ENCODE measurements at regions not wholly inside any gene's neighbourhood (a gene's known extent, or its start where the extent isn't known, plus 50 kb on each side); places are given as distances from the start of the nearest gene placed in this dataset.
"Not testable (repeated sequence)": the region's sequence is repeated elsewhere in the genome, so short reads cannot be mapped to it uniquely, and the experiment has no call there.

DNA sequence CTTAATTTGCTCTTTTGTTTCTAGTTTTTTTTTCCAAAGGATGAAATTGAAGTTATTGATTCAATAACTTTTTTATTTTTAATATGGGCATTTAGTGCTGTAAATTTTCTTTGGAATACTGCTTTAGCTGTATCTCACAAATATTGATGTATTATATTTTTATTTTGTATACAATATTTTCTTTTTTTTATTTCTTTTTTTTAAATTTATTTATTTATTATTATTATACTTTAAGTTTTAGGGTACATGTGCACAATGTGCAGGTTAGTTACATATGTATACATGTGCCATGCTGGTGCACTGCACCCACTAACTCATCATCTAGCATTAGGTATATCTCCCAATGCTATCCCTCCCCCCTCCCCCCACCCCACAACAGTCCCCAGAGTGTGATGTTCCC, 823.7 kb downstream of the KCTD16 start:
- DNase-seq; H3K9ac ChIP-seq (ENCODE audit: low read length); H3K9me2 ChIP-seq (replicated peaks; ENCODE audit: insufficient read depth, low read length); H3K27me3 ChIP-seq (ENCODE audit: low read length); H2AFZ ChIP-seq (ENCODE audit: low read length); H3K4me3 ChIP-seq (ENCODE audit: low read length); H3K79me2 ChIP-seq (ENCODE audit: low read length); H3K9me3 ChIP-seq (ENCODE audit: low read length); H3K4me1 ChIP-seq (ENCODE audit: low read length); H3K4me2 ChIP-seq (ENCODE audit: low read depth, low read length, poor library complexity, severe bottlenecking); H3K36me3 ChIP-seq (ENCODE audit: insufficient read depth, low read length); H4K20me1 ChIP-seq (ENCODE audit: insufficient read depth, low read depth, low read length); H3K27ac ChIP-seq (ENCODE audit: low read length): not testable (repeated sequence)

DNA sequence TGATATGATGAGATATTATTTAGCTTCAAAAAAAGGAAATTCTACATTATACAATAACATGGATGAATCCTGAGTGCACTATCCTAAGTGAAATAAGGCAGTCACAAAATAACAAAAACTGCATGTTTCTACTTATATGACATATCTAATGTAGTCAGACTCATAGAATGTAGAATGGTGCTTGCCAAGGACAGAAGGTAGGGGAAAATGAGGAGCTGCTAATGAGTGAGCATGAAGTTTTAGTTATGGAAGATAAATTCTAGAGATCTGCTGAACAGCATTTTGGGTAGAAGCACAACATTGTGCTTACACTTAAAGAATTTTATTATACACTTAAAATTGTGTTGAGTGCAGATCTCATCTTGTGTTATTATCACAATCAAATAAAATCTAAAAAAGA, 812.4 kb downstream of the KCTD16 start:
- Histone ChIP-seq H3K4me2 (ENCODE audit: low read depth, low read length, poor library complexity, severe bottlenecking) (no peak overlapping the region), H3K9ac (ENCODE audit: low read length) (no peak overlapping the region), H3K9me3 (ENCODE audit: low read length) (no peaks in the 10 kb centered on the region), H3K27me3 (ENCODE audit: low read length) (no peaks in the 10 kb centered on the region), H2AFZ (ENCODE audit: low read length) (no peak overlapping the region), H4K20me1 (ENCODE audit: insufficient read depth, low read depth, low read length) (no peaks in the 10 kb centered on the region), H3K4me1 (ENCODE audit: low read length) (no peaks in the 10 kb centered on the region), H3K27ac (ENCODE audit: low read length) (no peak overlapping the region), H3K79me2 (ENCODE audit: low read length) (no peaks in the 10 kb centered on the region), H3K9me2 (replicated peaks; ENCODE audit: insufficient read depth, low read length) (no peaks in the 10 kb centered on the region), H3K36me3 (ENCODE audit: insufficient read depth, low read length) (no peaks in the 10 kb centered on the region), H3K4me3 (ENCODE audit: low read length) (no peak overlapping the region)
- no peak for DNase-seq

DNA sequence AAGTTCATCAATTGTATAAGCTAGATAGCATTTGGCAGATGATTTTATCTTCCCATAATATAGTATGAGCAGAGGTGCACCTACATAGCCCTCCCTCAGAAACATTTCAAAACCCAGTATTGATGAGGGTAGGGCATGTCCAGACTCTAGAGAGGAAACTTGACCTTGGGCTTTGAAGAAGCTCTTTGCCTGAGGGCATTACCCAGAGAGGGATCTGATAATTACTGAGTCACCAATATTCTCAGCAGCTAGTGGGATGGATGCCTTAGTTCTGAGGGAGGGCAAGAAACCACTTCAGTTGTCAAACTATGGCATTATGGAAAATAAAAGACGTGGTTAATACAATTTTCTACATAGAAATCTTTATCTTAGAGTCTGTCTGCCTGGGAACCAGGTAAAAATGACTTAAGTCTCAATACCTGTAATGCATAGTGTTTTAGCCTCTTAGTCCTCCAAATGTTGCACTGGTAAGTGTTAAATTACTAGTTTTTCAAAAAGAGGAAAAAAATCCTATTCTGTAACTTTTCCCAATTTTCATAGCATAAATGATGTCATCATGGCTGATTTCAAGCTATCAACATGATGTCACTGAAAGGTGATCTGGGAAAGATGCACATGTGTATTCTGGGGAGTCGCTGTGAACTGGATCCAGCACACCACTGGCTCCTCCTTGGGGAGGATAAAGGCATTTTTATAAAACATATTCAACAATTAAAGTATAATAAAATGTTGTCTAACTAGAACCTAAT, 809.0 kb downstream of the KCTD16 start:
- Histone ChIP-seq H3K9ac (ENCODE audit: low read length) (no peak overlapping the region), H4K20me1 (ENCODE audit: insufficient read depth, low read depth, low read length) (no peaks in the 10 kb centered on the region), H3K4me1 (ENCODE audit: low read length) (no peaks in the 10 kb centered on the region)

DNA sequence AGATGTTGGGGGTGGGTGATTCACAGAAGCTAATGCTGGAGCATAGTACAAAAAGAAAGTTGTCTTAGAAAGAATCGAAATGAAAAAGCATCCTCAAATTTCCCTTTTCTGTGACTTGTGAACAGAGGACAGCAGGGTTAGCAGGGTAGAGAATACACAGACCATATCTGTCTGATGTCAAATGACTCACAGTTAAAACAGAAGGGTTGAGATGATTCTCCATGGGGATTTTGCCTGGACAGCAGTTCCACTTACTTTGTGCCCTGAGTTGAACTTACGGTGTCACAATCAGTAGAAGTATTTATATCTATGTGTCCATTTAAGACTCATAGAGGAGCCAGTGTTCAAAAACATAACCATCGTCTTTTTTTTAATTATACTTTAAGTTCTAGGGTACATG, 801.6 kb downstream of the KCTD16 start:
- H3K9ac ChIP-seq (ENCODE audit: low read length) = no peak overlapping the region
- H3K36me3 ChIP-seq (ENCODE audit: insufficient read depth, low read length) = no peaks in the 10 kb centered on the region
- H3K4me1 ChIP-seq (ENCODE audit: low read length) = no peaks in the 10 kb centered on the region
- H3K27ac ChIP-seq (ENCODE audit: low read length) = no peak overlapping the region
- no peak overlapping the region for H3K4me3 ChIP-seq (ENCODE audit: low read length)
- 0 out of 2 replicates have a peak, but pooled peaks cover 3% of the 10 kb centered on the region for H3K27me3 ChIP-seq (ENCODE audit: low read length)
- H2AFZ ChIP-seq (ENCODE audit: low read length) = no peak overlapping the region
- H3K9me3 ChIP-seq (ENCODE audit: low read length) = no peaks in the 10 kb centered on the region
- no peak for DNase-seq
- no peak overlapping the region for H3K4me2 ChIP-seq (ENCODE audit: low read depth, low read length, poor library complexity, severe bottlenecking)
- no peaks in the 10 kb centered on the region for H3K79me2 ChIP-seq (ENCODE audit: low read length)
- H4K20me1 ChIP-seq (ENCODE audit: insufficient read depth, low read depth, low read length) = no peaks in the 10 kb centered on the region
- no peaks in the 10 kb centered on the region for H3K9me2 ChIP-seq (replicated peaks; ENCODE audit: insufficient read depth, low read length)

More for the DNA sequence above, 809.0 kb downstream of the KCTD16 start:
- no peaks in the 10 kb centered on the region for H3K36me3 ChIP-seq (ENCODE audit: insufficient read depth, low read length)
- no peak for DNase-seq
- H3K27me3 ChIP-seq (ENCODE audit: low read length) = 0 out of 2 replicates have a peak, but pooled peaks cover 3% of the 10 kb centered on the region
- no peak overlapping the region for H3K27ac ChIP-seq (ENCODE audit: low read length)
- H3K9me3 ChIP-seq (ENCODE audit: low read length) = no peaks in the 10 kb centered on the region
- no peak overlapping the region for H3K4me2 ChIP-seq (ENCODE audit: low read depth, low read length, poor library complexity, severe bottlenecking)
- no peaks in the 10 kb centered on the region for H3K9me2 ChIP-seq (replicated peaks; ENCODE audit: insufficient read depth, low read length)
- H3K4me3 ChIP-seq (ENCODE audit: low read length) = no peak overlapping the region
- H3K79me2 ChIP-seq (ENCODE audit: low read length) = no peaks in the 10 kb centered on the region
- no peak overlapping the region for H2AFZ ChIP-seq (ENCODE audit: low read length)

DNA sequence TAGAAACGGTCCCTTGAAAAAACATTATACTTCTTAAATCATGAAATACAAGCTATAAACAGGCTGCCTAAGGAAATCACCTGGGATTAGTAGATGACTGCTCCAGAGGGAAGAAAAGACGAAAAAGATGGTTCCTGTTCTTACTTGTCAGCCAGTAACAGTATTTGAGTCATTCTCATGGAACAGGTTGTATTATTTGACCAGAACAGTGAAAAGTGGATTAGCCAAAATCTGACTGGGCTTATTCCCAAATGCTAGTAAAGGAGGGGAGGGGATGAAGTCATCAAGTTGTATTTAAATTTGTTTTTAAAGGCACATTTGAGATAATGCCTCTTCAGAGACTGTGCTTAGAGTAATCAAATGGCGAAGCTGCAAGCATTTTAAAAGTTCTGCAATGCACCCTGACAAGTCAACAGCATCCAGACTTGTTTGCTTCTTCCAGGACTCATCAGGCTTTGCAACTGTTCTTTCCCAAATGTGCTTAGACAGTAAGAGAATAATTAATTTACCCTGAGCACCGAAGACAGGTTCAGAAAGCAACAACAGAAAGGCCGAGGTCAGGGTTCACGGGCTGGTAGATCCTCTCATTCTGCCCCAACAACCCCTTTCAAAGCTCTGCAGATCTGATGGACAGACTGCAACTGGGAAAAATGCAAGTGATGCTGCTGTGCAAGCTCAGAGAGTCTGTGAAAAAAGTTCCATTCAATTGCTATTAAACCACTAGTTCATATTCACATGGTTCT, 800.6 kb downstream of the KCTD16 start:
- H3K9me2 ChIP-seq (replicated peaks; ENCODE audit: insufficient read depth, low read length) = no peaks in the 10 kb centered on the region
- no peak overlapping the region for H2AFZ ChIP-seq (ENCODE audit: low read length)
- no peak overlapping the region for H3K4me2 ChIP-seq (ENCODE audit: low read depth, low read length, poor library complexity, severe bottlenecking)
- no peaks in the 10 kb centered on the region for H3K27me3 ChIP-seq (ENCODE audit: low read length)
- H3K27ac ChIP-seq (ENCODE audit: low read length) = no peak overlapping the region
- no peaks in the 10 kb centered on the region for H3K4me1 ChIP-seq (ENCODE audit: low read length)
- H3K36me3 ChIP-seq (ENCODE audit: insufficient read depth, low read length) = no peaks in the 10 kb centered on the region
- no peaks in the 10 kb centered on the region for H3K9me3 ChIP-seq (ENCODE audit: low read length)
- DNase-seq = no peak
- no peak overlapping the region for H3K9ac ChIP-seq (ENCODE audit: low read length)
- no peaks in the 10 kb centered on the region for H4K20me1 ChIP-seq (ENCODE audit: insufficient read depth, low read depth, low read length)
- no peaks in the 10 kb centered on the region for H3K79me2 ChIP-seq (ENCODE audit: low read length)
- no peak overlapping the region for H3K4me3 ChIP-seq (ENCODE audit: low read length)

DNA sequence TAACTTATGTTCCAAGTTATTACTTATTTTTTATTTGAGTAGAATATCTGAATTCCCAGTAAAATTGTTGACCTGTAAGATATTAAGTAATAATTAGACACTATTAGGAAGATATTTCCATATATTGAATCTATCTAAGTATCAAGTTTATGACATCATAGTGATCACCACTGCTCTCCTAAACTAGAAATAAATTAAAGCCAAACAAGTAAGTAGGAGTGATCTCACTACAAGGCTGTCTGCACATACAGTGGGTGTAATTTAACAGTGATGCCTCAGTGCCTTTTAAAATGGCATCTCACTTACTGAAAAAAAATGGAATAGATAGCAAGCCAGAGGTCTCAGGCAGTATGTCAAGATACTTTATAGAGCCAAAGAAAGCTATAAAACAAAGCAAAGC, 789.6 kb downstream of the KCTD16 start:
- no peaks in the 10 kb centered on the region for H3K4me1 ChIP-seq (ENCODE audit: low read length)
- H2AFZ ChIP-seq (ENCODE audit: low read length) = no peak overlapping the region
- DNase-seq = no peak
- no peaks in the 10 kb centered on the region for H3K9me3 ChIP-seq (ENCODE audit: low read length)
- no peak overlapping the region for H3K9ac ChIP-seq (ENCODE audit: low read length)
- no peak overlapping the region for H3K4me2 ChIP-seq (ENCODE audit: low read depth, low read length, poor library complexity, severe bottlenecking)
- no peaks in the 10 kb centered on the region for H4K20me1 ChIP-seq (ENCODE audit: insufficient read depth, low read depth, low read length)
- H3K79me2 ChIP-seq (ENCODE audit: low read length) = no peaks in the 10 kb centered on the region
- H3K4me3 ChIP-seq (ENCODE audit: low read length) = no peak overlapping the region
- no peaks in the 10 kb centered on the region for H3K27me3 ChIP-seq (ENCODE audit: low read length)
- H3K36me3 ChIP-seq (ENCODE audit: insufficient read depth, low read length) = no peaks in the 10 kb centered on the region
- no peaks in the 10 kb centered on the region for H3K9me2 ChIP-seq (replicated peaks; ENCODE audit: insufficient read depth, low read length)
- H3K27ac ChIP-seq (ENCODE audit: low read length) = no peak overlapping the region

DNA sequence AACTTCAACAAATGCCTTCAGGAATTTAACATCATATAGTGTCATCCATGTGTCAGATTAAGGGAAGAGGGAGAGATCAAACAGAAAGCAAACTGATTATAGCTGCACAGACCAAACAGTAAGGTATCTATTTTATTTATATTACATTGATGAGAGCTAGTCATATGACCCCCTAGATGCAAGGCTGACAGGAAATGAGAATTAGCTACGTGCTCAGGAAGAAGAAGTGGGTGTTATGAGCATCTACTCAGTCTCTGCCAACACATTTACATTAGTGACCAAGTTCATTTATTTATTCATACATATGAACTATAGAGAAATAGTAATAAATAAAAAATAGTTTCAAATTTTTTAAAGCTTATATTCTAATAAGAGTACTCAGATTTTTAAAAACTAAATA, 787.3 kb downstream of the KCTD16 start:
- Histone ChIP-seq H3K27me3 (ENCODE audit: low read length) (no peaks in the 10 kb centered on the region), H3K9me3 (ENCODE audit: low read length) (no peaks in the 10 kb centered on the region), H3K36me3 (ENCODE audit: insufficient read depth, low read length) (no peaks in the 10 kb centered on the region), H4K20me1 (ENCODE audit: insufficient read depth, low read depth, low read length) (no peaks in the 10 kb centered on the region), H2AFZ (ENCODE audit: low read length) (no peak overlapping the region), H3K9me2 (replicated peaks; ENCODE audit: insufficient read depth, low read length) (no peaks in the 10 kb centered on the region), H3K79me2 (ENCODE audit: low read length) (no peaks in the 10 kb centered on the region), H3K9ac (ENCODE audit: low read length) (no peak overlapping the region), H3K4me3 (ENCODE audit: low read length) (no peak overlapping the region), H3K4me1 (ENCODE audit: low read length) (no peaks in the 10 kb centered on the region), H3K27ac (ENCODE audit: low read length) (no peak overlapping the region), H3K4me2 (ENCODE audit: low read depth, low read length, poor library complexity, severe bottlenecking) (no peak overlapping the region)
- no peak for DNase-seq

DNA sequence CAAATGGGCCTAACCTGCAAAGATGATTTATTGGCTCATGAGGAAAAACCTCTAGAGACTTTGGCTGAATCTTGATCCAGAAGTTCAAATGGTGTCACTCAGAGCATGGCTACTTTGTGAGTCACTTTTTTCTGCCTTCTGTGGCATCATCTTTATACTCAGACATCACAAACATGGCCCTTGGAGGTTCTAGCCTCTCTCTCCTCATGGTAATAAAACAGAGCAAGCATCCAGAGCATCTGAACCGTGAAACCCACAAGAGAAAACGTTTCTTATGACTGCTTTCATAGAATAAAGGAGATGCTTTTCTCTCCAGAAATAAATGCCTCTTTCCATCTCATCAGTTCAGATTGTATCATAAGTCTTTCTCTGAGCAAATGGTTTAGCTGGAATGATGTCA, 780.3 kb downstream of the KCTD16 start:
- H3K9ac ChIP-seq (ENCODE audit: low read length) = no peak overlapping the region
- no peak overlapping the region for H3K4me3 ChIP-seq (ENCODE audit: low read length)
- H3K4me1 ChIP-seq (ENCODE audit: low read length) = no peaks in the 10 kb centered on the region
- H3K9me2 ChIP-seq (replicated peaks; ENCODE audit: insufficient read depth, low read length) = no peaks in the 10 kb centered on the region
- H3K36me3 ChIP-seq (ENCODE audit: insufficient read depth, low read length) = no peaks in the 10 kb centered on the region
- H3K27me3 ChIP-seq (ENCODE audit: low read length) = no peaks in the 10 kb centered on the region
- no peak overlapping the region for H3K27ac ChIP-seq (ENCODE audit: low read length)
- H3K4me2 ChIP-seq (ENCODE audit: low read depth, low read length, poor library complexity, severe bottlenecking) = no peak overlapping the region
- no peaks in the 10 kb centered on the region for H3K9me3 ChIP-seq (ENCODE audit: low read length)
- H2AFZ ChIP-seq (ENCODE audit: low read length) = no peak overlapping the region
- no peak for DNase-seq
- H4K20me1 ChIP-seq (ENCODE audit: insufficient read depth, low read depth, low read length) = no peaks in the 10 kb centered on the region
- no peaks in the 10 kb centered on the region for H3K79me2 ChIP-seq (ENCODE audit: low read length)
